DND-41 (cell line): ENCODE measurements at regions not wholly inside any gene's neighbourhood (a gene's known extent, or its start where the extent isn't known, plus 50 kb on each side); places are given as distances from the start of the nearest gene placed in this dataset.

ENCODE experiments used
- CTCF ChIP-seq: IDR thresholded peaks from 2 replicates; pipeline ENCODE4 v1.5.1; 2012; ENCODE audit warnings: borderline replicate concordance, low read length, moderate library complexity, mild to moderate bottlenecking; ENCODE audit not compliant: poor library complexity, severe bottlenecking; ENCODE audit errors: extremely low read depth
- EZH2 ChIP-seq: IDR thresholded peaks from 3 replicates; pipeline ENCODE4 v1.6.1; 2012; ENCODE audit warnings: borderline replicate concordance, low read depth, mild to moderate bottlenecking, moderate library complexity, low read length, inconsistent platforms; ENCODE audit not compliant: severe bottlenecking

- no peak for TF ChIP-seq EZH2
- TF ChIP-seq CTCF: no peak
Measured at GRCh38 chr13:31455581-31455980, 255.8 kb downstream of the B3GLCT start.
